HEK293T (cell line): ENCODE measurements at regions not wholly inside any gene's neighbourhood (a gene's known extent, or its start where the extent isn't known, plus 50 kb on each side); places are given as distances from the start of the nearest gene placed in this dataset.

Experiments
- ARNT ChIP-seq: fragments of 450-650 bp; IDR thresholded peaks from 2 replicates; pipeline ENCODE4 v1.6.1; 2017; ENCODE audit warnings: mild to moderate bottlenecking
- CTBP1 ChIP-seq: fragments of 450-650 bp; IDR thresholded peaks from 2 replicates; pipeline ENCODE4 v1.6.1; 2016; ENCODE audit warnings: borderline replicate concordance
- ELF4 ChIP-seq: fragments of 450-650 bp; IDR thresholded peaks from 2 replicates; pipeline ENCODE4 v1.6.1; 2017; ENCODE audit warnings: antibody characterized with exemption
- FOXA1 ChIP-seq: fragments of 450-650 bp; IDR thresholded peaks from 2 replicates; pipeline ENCODE4 v1.6.1; 2016; ENCODE audit warnings: mild to moderate bottlenecking
- FOXK2 ChIP-seq: fragments of 450-650 bp; IDR thresholded peaks from 2 replicates; pipeline ENCODE4 v1.6.1; 2016; ENCODE audit warnings: mild to moderate bottlenecking
- FOXM1 ChIP-seq: fragments of 450-650 bp; IDR thresholded peaks from 2 replicates; pipeline ENCODE4 v1.6.1; 2017; ENCODE audit warnings: mild to moderate bottlenecking, borderline replicate concordance
- HDGF ChIP-seq: fragments of 450-650 bp; IDR thresholded peaks from 2 replicates; pipeline ENCODE4 v1.6.1; 2017; ENCODE audit warnings: antibody characterized with exemption, borderline replicate concordance
- L3MBTL2 ChIP-seq: fragments of 450-650 bp; conservative IDR thresholded peaks from 2 replicates; pipeline ENCODE4 v1.6.1; 2016; ENCODE audit warnings: mild to moderate bottlenecking
- LEF1 ChIP-seq: fragments of 450-650 bp; IDR thresholded peaks from 2 replicates; pipeline ENCODE4 v1.6.1; 2017; ENCODE audit warnings: mild to moderate bottlenecking, borderline replicate concordance
- NFRKB ChIP-seq: fragments of 450-650 bp; IDR thresholded peaks from 2 replicates; pipeline ENCODE4 v1.6.1; 2016; ENCODE audit warnings: mild to moderate bottlenecking, moderate library complexity
- SP1 ChIP-seq: fragments of 450-650 bp; IDR thresholded peaks from 2 replicates; pipeline ENCODE4 v1.6.1; 2017
- SUZ12 ChIP-seq: fragments of 450-650 bp; IDR thresholded peaks from 2 replicates; pipeline ENCODE4 v1.6.1; 2016; ENCODE audit warnings: mild to moderate bottlenecking
- TARDBP ChIP-seq: fragments of 450-650 bp; IDR thresholded peaks from 2 replicates; pipeline ENCODE4 v1.6.1; 2016
- TF ChIP-seq, protein P1 (sequence below): fragments of 450-650 bp; IDR thresholded peaks from 2 replicates; pipeline ENCODE4 v1.6.1; 2016

- TF ChIP-seq L3MBTL2: no peak
- no peak for TF ChIP-seq TARDBP
- no peak for TF ChIP-seq FOXK2
- TF ChIP-seq ELF4: no peak
- TF ChIP-seq FOXA1: no peak
- no peak for TF ChIP-seq ARNT
- TF ChIP-seq SP1: no peak
- TF ChIP-seq CTBP1: no peak
- TF ChIP-seq LEF1: no peak
- TF ChIP-seq NFRKB: no peak
- TF ChIP-seq HDGF: no peak
- TF ChIP-seq, protein P1, sequence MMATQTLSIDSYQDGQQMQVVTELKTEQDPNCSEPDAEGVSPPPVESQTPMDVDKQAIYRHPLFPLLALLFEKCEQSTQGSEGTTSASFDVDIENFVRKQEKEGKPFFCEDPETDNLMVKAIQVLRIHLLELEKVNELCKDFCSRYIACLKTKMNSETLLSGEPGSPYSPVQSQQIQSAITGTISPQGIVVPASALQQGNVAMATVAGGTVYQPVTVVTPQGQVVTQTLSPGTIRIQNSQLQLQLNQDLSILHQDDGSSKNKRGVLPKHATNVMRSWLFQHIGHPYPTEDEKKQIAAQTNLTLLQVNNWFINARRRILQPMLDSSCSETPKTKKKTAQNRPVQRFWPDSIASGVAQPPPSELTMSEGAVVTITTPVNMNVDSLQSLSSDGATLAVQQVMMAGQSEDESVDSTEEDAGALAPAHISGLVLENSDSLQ: no peak
- no peak for TF ChIP-seq FOXM1
- TF ChIP-seq SUZ12: no peak
These were observed 213.4 kb upstream of the PEX5L start for GRCh38 chr3:180250172-180250571.
